HuH-7 (cell line): ENCODE measurements at regions not wholly inside any gene's neighbourhood (a gene's known extent, or its start where the extent isn't known, plus 50 kb on each side); places are given as distances from the start of the nearest gene placed in this dataset.
"Not testable (repeated sequence)": the region's sequence is repeated elsewhere in the genome, so short reads cannot be mapped to it uniquely, and the experiment has no call there.

Experiments
- DNase-seq: peaks from one replicate; pipeline ENCODE4 v3.0.0; 2011; ENCODE audit warnings: low spot score

- peak; percentile 73 for DNase-seq
Observed at GRCh38 chr16:22436823-22437652, 62.6 kb upstream of the CDR2 start.

GRCh38 chr16:22436326-22436822, 62.0 kb upstream of the CDR2 start:
- not testable (repeated sequence) for DNase-seq

GRCh38 chr16:22431314-22431713, 56.9 kb upstream of the CDR2 start:
- not testable (repeated sequence) for DNase-seq

- DNase-seq: no peak
Observed at GRCh38 chr16:22428654-22429053, 54.2 kb upstream of the CDR2 start.

- DNase-seq: no peak
Observed at GRCh38 chr16:22427556-22427955, 53.1 kb upstream of the CDR2 start.

GRCh38 chr16:22425847-22426246, 51.4 kb upstream of the CDR2 start:
- DNase-seq: no peak

GRCh38 chr16:22425036-22425801, 50.8 kb upstream of the CDR2 start:
- no peak for DNase-seq

- DNase-seq: no peak
Observed at GRCh38 chr16:22424161-22424937, 49.9 kb upstream of the CDR2 start.
